ENCODE measurements at regions not wholly inside any gene's neighbourhood (a gene's known extent, or its start where the extent isn't known, plus 50 kb on each side); places are given as distances from the start of the nearest gene placed in this dataset.

DNA sequence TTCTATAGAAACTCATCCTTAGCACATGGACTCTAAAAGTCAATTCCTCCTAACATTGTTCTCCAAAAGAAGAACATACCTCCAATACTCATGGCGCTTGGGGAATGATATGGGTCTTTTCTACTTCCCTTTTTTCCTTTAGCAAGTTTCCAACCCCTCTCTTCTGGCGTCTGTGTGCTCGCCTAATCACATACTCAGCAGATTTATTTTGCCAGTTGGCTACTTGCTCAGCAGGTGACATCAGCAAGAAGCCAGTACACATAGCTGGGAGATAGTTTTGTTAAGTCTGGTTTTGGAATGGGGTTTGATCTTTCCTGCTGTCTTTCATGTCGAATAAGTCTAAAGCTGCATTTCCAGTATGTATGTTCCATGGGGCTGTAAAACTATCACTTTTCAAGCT, 193.8 kb downstream of the POM121L12 start:
- TF ChIP-seq EHF (CRISPR knock-in tag; IDR thresholded peaks at IDR 0.05) = no peak
- TF ChIP-seq JUNB (IDR thresholded peaks at IDR 0.05) = no peak
